Activated CD8-positive, alpha-beta memory T cell treated with anti-CD3 and anti-CD28 coated beads for 24 hours (primary cell): ENCODE measurements at regions not wholly inside any gene's neighbourhood (a gene's known extent, or its start where the extent isn't known, plus 50 kb on each side); places are given as distances from the start of the nearest gene placed in this dataset.
"Not testable (repeated sequence)": the region's sequence is repeated elsewhere in the genome, so short reads cannot be mapped to it uniquely, and the experiment has no call there.

Source experiments
- DNase-seq: peaks from one replicate; pipeline ENCODE4 v3.0.0-alpha.2; 2020

GRCh38 chr16:5221831-5222230, 124.2 kb upstream of the EEF2KMT start:
- DNase-seq = not testable (repeated sequence)

GRCh38 chr16:5220705-5221104, 123.1 kb upstream of the EEF2KMT start:
- no peak for DNase-seq

GRCh38 chr16:5216441-5217080, 119.0 kb upstream of the EEF2KMT start:
- DNase-seq = no peak

GRCh38 chr16:5215901-5216300, 118.3 kb upstream of the EEF2KMT start:
- no peak for DNase-seq

- DNase-seq = no peak
Measured at GRCh38 chr16:5214466-5214865, 116.9 kb upstream of the EEF2KMT start.

- DNase-seq = not testable (repeated sequence)
Measured at GRCh38 chr16:5212501-5212900, 114.9 kb upstream of the EEF2KMT start.

GRCh38 chr16:5207862-5208498, 110.4 kb upstream of the EEF2KMT start:
- DNase-seq = not testable (repeated sequence)

- no peak for DNase-seq
Measured at GRCh38 chr16:5207001-5207523, 109.5 kb upstream of the EEF2KMT start.

- no peak for DNase-seq
Measured at GRCh38 chr16:5206331-5206990, 108.9 kb upstream of the EEF2KMT start.

GRCh38 chr16:5205361-5206040, 107.9 kb upstream of the EEF2KMT start:
- DNase-seq = no peak

GRCh38 chr16:5203675-5204074, 106.1 kb upstream of the EEF2KMT start:
- not testable (repeated sequence) for DNase-seq

- DNase-seq = no peak
Measured at GRCh38 chr16:5200123-5200522, 102.5 kb upstream of the EEF2KMT start.

GRCh38 chr16:5196204-5196603, 98.6 kb upstream of the EEF2KMT start:
- no peak for DNase-seq

- no peak for DNase-seq
Measured at GRCh38 chr16:5193861-5194260, 96.3 kb upstream of the EEF2KMT start.

GRCh38 chr16:5188989-5189352, 91.4 kb upstream of the EEF2KMT start:
- no peak for DNase-seq

GRCh38 chr16:5188318-5188988, 90.9 kb upstream of the EEF2KMT start:
- DNase-seq = no peak

GRCh38 chr16:5187402-5187952, 89.9 kb upstream of the EEF2KMT start:
- DNase-seq = no peak

- no peak for DNase-seq
Measured at GRCh38 chr16:5186381-5186903, 88.8 kb upstream of the EEF2KMT start.

- no peak for DNase-seq
Measured at GRCh38 chr16:5176505-5176904, 78.9 kb upstream of the EEF2KMT start.

- DNase-seq = no peak
Measured at GRCh38 chr16:5175266-5175665, 77.7 kb upstream of the EEF2KMT start.

- no peak for DNase-seq
Measured at GRCh38 chr16:5166486-5166885, 68.9 kb upstream of the EEF2KMT start.

- not testable (repeated sequence) for DNase-seq
Measured at GRCh38 chr16:5165429-5165828, 67.8 kb upstream of the EEF2KMT start.
